ENCODE measurements at regions not wholly inside any gene's neighbourhood (a gene's known extent, or its start where the extent isn't known, plus 50 kb on each side); places are given as distances from the start of the nearest gene placed in this dataset.
"Not testable (repeated sequence)": the region's sequence is repeated elsewhere in the genome, so short reads cannot be mapped to it uniquely, and the experiment has no call there.

DNA sequence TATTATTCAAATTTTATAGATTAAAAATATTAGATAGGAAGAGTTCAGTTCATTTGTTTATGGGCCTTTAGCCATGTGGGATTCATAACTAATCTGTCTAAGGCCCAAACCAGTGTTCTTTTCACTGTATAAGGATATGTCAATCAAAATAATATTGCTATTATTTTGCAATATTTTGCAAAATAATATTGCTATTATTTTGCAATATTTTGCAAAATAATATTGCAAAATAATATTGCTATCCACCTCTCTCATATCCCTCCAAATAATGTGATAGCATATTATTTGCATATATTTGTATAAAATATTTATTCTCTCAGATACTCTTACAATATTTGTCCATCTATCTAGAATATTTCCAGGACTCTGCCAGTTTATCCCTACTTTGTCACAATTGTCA, 595.3 kb upstream of the PTCHD4 start:
- intact Hi-C loops (cut with DNase I), result no loop called here
- DNase-seq (ENCODE audit: low spot score), result no peak

DNA sequence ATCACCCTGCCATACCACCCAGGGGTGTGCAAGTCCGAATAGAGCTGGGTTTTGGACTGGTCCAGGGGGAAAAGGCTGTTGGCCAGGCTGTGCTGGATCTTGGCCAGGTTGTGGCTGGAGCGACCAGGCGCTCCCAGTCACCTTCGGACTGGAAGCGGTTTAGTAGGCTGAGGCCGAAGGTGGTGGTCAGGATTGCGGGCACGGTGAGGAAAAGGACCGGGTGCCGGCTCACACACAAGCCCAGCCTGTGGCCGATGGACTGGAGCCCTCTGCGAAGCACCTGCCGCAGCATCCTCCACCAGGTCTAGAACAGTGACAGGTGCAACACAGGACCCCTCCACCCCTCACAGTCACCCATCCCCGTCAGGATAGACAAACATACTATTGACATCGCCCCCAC, 590.6 kb upstream of the PTCHD4 start:
- intact Hi-C loops (cut with DNase I), result no loop called here
- no peak for DNase-seq (ENCODE audit: low spot score)

DNA sequence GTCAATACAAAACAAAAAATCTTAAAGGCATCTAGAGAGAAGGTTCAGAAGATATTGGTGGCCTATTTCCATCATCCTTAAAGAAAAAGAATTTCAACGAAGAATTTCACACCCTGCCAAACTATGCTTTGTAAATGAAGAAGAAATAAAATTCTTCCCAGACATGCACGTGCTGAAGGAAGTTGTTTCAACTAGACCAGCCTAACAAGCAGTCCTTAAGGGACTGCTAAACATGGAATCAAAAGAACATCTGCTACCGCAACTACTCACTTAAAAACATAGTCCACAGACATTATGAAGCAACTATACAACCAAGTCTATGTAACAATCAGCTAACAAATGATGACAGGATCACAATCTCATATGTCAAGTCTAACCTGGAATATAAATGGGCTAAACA, 584.9 kb upstream of the PTCHD4 start:
- no peak for DNase-seq (ENCODE audit: low spot score)
- intact Hi-C loops (cut with DNase I), result no loop called here

DNA sequence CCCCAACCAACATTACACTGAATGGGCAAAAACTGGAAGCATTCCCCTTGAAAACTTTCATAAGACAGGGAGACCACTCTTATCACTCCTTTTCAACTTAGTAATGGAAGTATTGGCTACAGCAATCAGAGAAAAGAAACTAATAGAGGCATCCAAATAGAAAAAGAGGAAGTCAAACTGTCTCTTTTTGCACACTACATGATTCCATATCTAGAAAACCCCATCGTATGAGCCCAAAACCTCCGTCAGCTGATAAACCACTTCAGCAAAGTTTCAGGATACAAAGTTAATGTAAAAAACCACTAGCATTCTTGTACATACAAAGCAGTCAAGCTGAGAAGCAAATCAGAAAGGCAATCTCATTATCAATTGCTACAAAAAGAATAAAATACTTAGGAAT, 580.4 kb upstream of the PTCHD4 start:
- intact Hi-C loops (cut with DNase I), result no loop called here
- no peak for DNase-seq (ENCODE audit: low spot score)

DNA sequence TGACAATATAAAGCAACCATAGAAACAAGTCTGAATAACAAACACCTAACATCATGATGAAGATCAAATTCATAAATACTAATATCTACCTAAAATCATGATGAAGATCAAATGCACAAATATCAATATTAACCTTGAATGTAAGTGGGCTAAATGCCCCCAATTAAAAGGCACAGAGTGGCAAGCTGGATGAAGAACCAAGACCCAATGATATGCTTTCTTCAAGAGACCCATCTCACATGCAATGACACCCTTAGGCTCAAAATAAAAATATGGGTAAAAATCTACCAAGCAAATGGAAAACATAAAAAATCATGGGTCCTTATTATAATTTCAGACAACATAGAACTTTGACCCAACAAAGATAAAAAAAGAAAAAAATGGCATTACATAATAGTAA, 578.5 kb upstream of the PTCHD4 start:
- DNase-seq (ENCODE audit: low spot score), result no peak
- intact Hi-C loops (cut with DNase I), result no loop called here

DNA sequence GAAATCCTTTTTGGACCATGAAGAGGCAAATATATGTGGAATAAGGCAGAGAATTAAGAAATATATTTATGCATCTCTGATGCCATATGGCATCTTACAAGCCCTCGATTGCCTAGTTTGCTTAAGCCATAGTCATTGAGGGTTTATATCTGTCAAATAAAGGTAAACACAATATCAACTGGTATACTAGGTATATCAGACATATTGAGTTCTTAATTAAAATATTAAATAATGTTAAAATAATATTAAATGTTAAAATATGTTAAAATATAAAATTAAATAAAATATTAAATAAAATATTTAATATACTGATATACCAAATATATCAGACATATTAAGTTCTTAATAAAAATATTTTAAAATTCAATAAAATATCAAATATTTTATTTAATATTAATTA, 567.4 kb upstream of the PTCHD4 start:
- no peak for DNase-seq (ENCODE audit: low spot score)
- intact Hi-C loops (cut with DNase I), result no loop called here

DNA sequence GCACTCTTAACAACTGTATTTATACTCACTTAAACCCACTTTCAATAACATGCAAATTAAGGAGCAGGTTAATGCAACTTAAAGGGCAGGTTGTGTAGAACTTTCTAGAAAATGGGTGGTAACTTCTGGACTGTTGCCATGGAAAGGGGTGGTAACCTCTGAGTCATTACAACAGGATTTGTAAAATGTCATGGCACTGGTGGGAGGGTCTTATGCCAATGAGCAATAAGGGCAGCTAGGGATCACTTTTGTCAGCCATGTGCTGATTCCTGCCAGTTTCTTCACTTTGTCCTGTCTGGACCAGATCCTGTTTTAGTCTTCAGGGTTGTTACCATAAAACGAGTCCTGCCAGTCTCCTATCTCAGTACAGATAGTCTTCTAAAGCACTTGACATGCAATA, 560.5 kb upstream of the PTCHD4 start:
- no peak for DNase-seq (ENCODE audit: low spot score)
- intact Hi-C loops (cut with DNase I), result no loop called here

DNA sequence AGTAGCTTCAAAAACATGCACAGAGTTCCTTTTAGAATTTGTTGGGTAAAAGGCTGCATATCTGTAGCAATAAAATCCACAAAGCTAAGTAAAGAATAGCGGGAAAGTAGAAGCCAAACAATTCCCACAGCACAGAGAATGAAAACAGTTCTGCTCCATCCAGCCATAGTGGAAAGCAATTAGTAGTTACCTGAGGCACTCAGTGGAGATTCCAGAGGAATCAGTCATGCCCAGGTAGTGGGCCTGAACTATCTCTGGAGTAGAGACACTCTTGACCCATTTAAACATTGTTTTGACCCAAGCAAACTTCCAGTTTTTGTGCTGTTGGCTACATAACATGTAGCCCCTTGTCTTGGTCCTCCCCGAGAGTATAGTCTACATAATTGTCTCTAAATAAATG, 559.5 kb upstream of the PTCHD4 start:
- intact Hi-C loops (cut with DNase I), result no loop called here
- no peak for DNase-seq (ENCODE audit: low spot score)

DNA sequence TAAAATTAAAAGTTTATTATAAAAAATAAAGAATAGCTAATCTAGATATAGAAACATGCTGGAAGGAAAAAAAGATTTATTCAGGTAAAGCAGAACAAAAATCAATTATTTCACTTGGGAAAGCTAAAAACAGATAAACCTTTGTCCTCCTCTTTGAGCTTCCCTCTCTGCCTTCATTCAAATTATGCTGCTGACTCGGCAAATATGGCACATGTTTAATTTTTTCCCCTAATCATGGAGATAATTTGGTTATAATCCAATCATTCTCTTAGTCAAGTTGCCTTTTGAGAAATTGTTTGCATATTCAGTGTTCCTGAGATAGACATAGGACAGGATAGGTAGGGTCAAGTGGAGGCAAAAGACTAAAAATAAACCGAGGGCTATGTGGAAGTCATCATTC, 556.8 kb upstream of the PTCHD4 start:
- no peak for DNase-seq (ENCODE audit: low spot score)
- intact Hi-C loops (cut with DNase I), result no loop called here

DNA sequence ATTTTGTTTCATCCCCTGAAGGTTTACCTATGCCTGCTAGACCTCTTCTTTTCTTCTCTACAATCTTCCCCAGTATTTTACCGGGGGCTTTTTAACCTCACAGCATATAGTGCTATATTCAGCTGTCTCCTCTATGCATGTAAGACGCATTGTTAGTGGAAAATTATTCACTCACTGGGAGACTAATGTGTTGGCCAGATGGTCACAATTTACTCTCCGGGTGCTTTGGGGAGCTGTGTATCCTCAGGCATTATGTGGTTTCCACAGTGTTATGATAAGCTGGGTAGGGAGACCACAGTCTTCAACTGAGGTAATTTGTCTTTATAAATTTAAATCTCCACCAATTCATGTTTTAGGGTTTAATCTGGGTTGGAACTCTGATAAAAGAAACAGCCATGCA, 553.8 kb upstream of the PTCHD4 start:
- no peak for DNase-seq (ENCODE audit: low spot score)

DNA sequence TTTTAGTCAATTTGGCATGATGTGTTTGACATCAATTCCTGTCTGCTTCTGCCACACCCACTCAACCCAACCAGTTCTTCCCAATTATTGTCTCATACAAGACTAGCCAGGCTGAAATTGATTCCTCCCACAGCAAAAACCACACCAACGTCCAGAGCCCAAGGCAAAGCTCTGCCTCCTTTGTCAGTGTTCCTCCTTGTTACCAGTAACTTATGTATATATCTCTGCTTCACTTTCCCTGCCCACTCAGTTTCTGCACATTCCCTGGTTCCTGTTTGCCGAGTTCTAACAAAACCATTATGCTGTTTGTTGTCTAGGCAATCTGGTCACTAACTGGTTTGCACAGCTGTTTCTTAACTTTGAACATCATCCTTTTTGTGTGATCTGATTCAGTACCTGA, 547.9 kb upstream of the PTCHD4 start:
- intact Hi-C loops (cut with DNase I), result no loop called here

More for the DNA sequence above, 553.8 kb upstream of the PTCHD4 start:
- intact Hi-C loops (cut with DNase I), result no loop called here

DNA sequence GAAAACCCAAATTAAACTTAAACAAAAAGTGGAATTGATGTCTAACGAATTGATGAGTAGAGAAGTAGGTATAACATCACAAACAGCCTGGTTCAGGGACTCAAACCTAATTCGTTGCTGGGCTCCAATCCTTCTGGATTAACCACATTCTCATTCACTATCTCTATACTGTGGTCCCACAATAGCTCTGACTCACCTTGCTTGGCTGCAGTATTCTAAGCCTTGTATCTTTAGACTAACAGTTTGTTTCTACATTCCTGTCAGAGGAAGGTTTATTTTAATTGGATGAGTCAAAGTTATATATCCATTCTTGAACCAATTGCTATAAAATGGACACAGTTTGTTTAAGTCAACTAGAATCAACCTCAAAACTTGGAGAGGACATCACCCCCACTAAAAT, 530.5 kb upstream of the PTCHD4 start:
- intact Hi-C loops (cut with DNase I), result no loop called here
- DNase-seq (ENCODE audit: low spot score), result no peak

More for the DNA sequence above, 547.9 kb upstream of the PTCHD4 start:
- no peak for DNase-seq (ENCODE audit: low spot score)

DNA sequence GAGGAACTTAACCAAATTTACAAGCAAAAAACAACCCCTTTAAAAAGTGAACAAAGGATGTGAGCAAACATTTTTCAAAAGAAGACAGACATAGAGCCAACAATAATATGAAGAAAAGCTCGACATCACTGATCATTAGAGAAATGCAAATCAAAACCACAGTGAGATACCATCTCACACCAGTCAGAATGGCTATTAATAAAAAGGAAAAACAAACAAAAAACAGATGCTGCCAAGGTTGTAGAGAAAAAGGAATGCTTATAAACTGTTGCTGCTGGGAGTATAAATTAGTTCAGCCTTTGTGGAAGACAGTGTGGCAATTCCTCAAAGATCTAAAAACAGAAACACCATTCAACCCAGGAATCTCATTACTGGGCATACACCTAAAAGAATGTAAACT, 527.8 kb upstream of the PTCHD4 start:
- intact Hi-C loops (cut with DNase I), result not testable (repeated sequence)

DNA sequence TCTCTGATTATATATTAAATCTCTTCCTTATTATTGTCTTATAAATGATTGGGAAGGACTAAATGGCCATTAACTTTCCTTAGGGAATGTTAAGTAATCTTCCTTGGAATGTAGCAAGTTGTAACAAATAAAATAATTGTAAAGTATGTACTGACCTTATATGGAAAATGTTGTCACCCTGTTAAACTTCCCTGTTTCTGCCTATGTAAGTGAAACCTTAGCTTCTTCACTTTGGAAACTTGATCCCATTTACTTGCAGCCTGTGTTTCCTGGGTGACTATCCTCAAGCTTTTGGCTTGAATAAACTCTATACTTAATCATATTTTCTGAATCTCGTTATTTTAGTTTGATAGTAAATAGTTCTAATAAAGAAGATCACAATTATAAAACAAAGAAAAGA, 519.5 kb upstream of the PTCHD4 start:
- intact Hi-C loops (cut with DNase I), result no loop called here
- DNase-seq (ENCODE audit: low spot score), result no peak

More for the DNA sequence above, 527.8 kb upstream of the PTCHD4 start:
- not testable (repeated sequence) for DNase-seq (ENCODE audit: low spot score)

DNA sequence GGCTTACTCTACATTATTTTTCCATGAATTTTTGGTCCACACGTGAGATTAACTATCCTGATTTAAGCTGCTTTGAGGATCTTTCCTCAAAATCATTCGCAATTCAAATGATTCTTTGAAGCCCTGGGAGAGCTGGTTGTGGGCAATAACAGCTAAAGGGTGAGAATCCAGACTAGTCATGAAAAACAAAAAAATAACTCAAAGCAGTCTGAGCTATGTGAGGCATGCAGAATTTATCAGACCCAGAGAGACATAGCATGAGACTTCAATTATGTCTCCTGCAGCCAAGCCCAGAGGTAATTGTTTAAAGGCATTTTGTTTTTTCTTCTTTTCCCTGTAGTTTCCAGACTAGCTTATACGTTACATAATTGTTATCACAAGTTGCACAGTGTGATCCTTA, 517.3 kb upstream of the PTCHD4 start:
- intact Hi-C loops (cut with DNase I), result no loop called here

DNA sequence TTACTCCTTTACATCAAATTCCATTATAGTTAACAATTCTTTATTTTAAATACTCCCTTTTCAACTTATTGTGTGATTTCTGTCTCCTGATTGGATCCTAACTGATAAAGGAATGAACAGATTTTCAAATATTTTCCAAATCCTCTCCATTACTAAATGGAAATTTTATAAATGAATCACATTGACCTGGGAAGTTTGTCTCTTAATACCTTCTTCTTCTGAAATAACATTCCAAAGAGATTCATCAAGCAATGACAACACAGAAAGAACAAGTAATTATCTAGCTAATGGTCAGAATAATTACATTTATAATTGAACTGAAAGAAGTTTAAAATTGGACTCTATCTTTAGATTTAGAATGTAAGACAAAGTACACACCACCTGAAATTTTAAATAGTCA, 515.4 kb upstream of the PTCHD4 start:
- intact Hi-C loops (cut with DNase I), result no loop called here
- no peak for DNase-seq (ENCODE audit: low spot score)

More for the DNA sequence above, 517.3 kb upstream of the PTCHD4 start:
- DNase-seq (ENCODE audit: low spot score), result no peak

DNA sequence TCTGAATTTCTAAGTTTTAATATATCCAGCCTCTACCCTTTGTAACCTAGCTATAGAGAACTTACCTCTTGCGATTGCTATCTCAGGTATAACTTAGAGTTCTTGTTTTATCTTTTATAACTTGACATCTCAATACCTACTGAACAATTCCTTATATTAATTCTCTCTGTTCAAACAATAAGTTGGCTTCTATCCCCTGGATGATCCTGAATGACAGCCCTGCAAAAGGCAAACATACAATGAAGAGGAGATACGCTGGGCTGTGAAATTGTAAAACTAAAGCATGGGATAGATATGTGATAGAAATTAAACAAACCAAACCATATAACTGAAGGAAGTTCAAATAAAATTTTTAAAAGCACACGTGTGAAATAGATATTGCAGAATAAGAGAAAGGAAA, 513.6 kb upstream of the PTCHD4 start:
- intact Hi-C loops (cut with DNase I), result no loop called here
- no peak for DNase-seq (ENCODE audit: low spot score)

DNA sequence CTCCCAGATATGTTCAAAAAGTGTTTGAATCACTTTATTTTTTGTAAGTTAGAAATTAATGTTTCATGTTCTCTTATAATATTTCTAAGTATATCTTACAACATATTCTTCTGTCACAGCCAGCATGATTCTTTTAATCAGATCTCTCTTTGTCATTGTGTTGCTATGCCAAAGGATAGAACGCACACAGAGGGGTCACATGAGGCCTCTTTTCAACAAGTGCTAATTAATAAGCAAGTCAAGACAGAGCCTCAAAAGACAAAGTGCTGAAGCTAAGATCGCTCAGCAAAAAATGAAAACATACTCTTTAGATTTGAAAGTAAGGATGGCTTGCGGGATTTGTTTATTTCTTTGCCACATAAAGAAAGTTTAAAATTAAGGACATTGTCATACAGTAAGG, 508.8 kb upstream of the PTCHD4 start:
- intact Hi-C loops (cut with DNase I), result no loop called here
- DNase-seq (ENCODE audit: low spot score), result no peak

DNA sequence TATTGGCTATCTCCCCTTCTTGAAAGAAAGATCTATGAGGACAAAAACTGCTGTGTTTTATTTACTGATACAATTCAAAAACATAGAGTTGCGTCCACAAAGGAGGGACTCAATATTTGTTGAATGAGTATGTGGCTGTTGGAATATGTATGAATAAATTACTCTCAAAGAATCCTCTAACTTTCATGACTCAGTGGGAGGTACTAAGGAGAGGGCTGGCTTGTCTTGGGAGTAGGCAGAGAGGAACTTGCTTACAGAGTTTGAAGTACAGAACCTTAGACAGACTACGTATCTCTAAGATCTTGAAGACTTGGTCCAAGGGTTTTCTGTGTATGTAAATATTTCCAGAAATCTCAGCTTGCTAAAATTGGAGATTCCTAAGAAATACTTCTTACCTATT, 504.0 kb upstream of the PTCHD4 start:
- no peak for DNase-seq (ENCODE audit: low spot score)
- intact Hi-C loops (cut with DNase I), result no loop called here

DNA sequence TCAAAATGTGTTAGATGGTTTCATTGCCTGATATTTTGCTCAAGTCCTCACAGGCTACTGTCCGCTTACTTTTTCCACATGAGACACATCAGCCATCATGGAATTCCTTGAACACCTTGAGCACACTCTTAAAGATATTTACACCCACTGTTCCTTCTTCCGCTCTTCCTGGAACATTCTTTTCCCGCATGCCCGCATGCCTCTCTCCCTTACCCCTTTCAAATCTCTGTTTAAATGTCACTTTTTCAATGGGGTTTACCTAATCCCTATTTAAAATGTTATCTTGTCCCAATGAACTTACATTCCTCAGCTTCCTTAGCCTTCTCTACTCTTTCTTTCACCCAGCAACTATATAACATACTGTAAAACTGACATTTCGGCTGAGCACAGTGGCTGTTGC, 503.3 kb upstream of the PTCHD4 start:
- DNase-seq (ENCODE audit: low spot score), result no peak
- intact Hi-C loops (cut with DNase I), result no loop called here

DNA sequence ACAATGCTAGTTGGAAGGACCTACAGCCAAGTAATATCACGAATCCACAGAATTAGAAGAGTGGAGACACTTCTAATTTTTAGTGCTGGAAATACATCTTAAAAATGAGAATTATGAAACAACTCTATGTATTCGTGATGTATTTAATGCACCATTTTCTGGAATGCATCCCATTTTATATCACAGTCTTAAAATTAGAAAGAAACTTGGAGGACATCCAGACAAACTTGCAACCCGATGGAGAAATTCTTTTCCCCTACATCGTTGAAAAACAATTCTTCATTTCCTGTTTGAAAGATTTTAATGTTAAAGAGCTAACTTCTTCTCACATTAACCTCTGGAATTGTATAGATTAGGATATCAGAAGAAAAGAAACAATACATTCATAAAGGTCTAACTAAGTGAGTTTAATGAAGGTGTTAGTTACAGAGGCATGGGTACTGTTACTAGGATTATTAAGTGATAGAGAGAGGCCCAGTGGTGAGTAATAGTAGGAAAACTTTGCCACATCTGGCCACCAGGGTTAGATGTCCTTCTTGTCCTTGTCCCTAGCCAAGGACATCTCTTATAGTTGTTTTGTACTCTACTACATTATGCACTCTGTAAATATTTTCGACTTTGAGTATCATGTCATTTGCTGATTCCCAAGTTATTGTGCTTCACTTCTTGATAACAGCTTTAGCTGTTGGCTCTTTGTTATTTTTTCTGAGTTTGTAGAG, 502.4 kb upstream of the PTCHD4 start:
- DNase-seq (ENCODE audit: low spot score), result no peak
- intact Hi-C loops (cut with DNase I), result no loop called here

DNA sequence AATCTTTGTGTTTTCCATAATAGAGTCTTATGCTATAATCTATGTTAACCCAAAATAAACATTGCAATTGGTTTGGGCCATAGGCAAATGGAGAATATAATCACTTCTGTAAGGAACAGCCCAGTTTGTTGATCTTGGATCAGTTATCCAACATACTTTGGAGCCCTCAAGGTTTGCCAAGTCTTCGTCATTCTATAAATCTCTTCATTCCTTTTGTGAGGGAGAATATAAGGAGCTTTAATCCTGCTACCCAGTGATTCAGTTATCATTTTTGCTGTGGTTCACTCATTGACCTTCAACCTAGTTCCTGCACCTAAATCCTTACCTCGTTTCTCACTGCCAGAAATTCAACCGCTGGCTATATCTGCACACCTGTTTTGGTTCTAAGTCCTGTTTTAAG, 500.3 kb upstream of the PTCHD4 start:
- intact Hi-C loops (cut with DNase I), result no loop called here
- DNase-seq (ENCODE audit: low spot score), result no peak
